Heart left ventricle (tissue), 13 donors: ENCODE measurements at regions not wholly inside any gene's neighbourhood (a gene's known extent, or its start where the extent isn't known, plus 50 kb on each side); places are given as distances from the start of the nearest gene placed in this dataset.

ENCODE experiments used
- CTCF ChIP-seq, 12 donors: fragments of 200-600 bp; sonication (generic) in 4 of 12; IDR thresholded peaks; one replicate each; pipeline versions ENCODE4 v1.5.0 to v1.8.0; 2018 to 2022; ENCODE audit warnings: antibody characterized with exemption in 12 of 12, mild to moderate bottlenecking in 5 of 12
- POLR2A ChIP-seq, 2 donors: fragments of 450-650 bp; IDR thresholded peaks; one replicate each; pipeline ENCODE4 v1.6.1; 2017; ENCODE audit warnings: antibody characterized with exemption in 2 of 2, mild to moderate bottlenecking in 2 of 2, moderate library complexity in 2 of 2
- donor health status: ischemic (EF 13 %, LVEDD 7.1; RV severe dilation, severe dysfunction).
- donor health status: DM: no; HTN: yes; CAD: no.
- donor health status: DM: no; HTN: no; CAD: no.
- donor health status: ischemic (EF 25% LVEDD 6.9; RV normal size, moderate dysfunction).
- donor health status: ischemic (EF 25% LVEDD 5.7; RV mildly dilated, moderate dysfunction).
- donor health status: ischemic (EF 35%, LVEDD 5.7; RV mildly dilated, moderate dysfunction).
- donor health status: nonischemic (EF 11% LVEDD 7.7; RV severe dilation, severe dysfunction).
- donor health status: DM: yes; HTN: yes; CAD: no.
- donor health status: PGD.
- donor health status: ischemic (EF 29% LVEDD 5.4; RV normal size, mild dysfunction).
- donor health status: nonischemic (EF 23%, LVEDD 6.1; RV moderate dilation, normal function).

GRCh38 chr2:129199501-129199900 lies 780.0 kb upstream of the RAB6C start:
- TF ChIP-seq CTCF (IDR thresholded peaks at IDR 0.05) (no peak), POLR2A (IDR thresholded peaks at IDR 0.05) (no peak)
